SK-N-MC (cell line): ENCODE measurements at regions not wholly inside any gene's neighbourhood (a gene's known extent, or its start where the extent isn't known, plus 50 kb on each side); places are given as distances from the start of the nearest gene placed in this dataset.

Source experiments
- EZH2 ChIP-seq: fragments of 200-600 bp; sonication (generic); IDR thresholded peaks from one replicate; pipeline ENCODE4 v1.6.1; 2017; ENCODE audit warnings: antibody characterized with exemption
- FOXP2 ChIP-seq: optimal IDR thresholded peaks from 2 replicates; pipeline ENCODE3; 2011; ENCODE audit warnings: mild to moderate bottlenecking, moderate library complexity; ENCODE audit not compliant: insufficient read depth; ENCODE audit errors: extremely low read length, control extremely low read depth
- POLR2AphosphoS5 ChIP-seq: IDR thresholded peaks from 2 replicates; pipeline ENCODE4 v1.6.1; 2012; ENCODE audit warnings: mild to moderate bottlenecking, low read depth, low read length, borderline replicate concordance

DNA sequence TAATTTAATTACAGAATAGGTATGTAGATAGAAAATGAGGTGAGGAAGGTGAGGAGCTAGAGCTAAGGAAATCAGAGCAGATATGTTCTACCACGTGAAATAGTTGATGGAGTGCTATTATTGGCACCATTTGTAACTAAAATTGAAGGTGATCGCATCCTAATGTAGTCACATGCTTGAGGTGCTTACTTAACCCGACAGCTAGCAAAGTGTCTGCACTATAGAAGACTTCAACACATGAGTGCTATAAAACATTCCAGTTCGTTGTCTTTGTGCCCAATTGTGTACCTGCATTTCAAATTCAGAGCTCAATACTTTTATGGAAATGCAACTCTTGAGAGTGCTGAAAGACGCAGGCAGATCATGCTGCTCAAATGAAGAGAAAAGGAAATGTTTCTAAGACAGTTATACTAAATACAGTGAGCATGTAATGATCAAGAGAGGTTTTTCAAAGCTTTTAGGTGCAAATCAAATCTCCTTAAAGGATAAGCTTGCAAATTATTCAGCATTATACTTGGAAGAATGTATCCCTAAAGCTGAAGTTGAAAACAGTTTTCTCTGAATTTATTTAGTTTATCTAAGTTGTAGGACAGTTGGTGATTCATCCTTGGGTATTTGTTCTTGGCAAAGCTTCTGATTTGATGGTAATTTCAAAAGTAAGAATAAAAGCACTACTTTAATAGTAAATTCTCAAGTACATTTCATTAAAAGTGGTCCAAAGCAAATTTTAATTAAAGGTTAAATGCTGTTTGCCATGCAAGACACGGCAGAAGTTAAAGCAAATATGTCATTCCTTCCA, 223.9 kb upstream of the EPHA5 start:
- TF ChIP-seq POLR2AphosphoS5 (no peak), EZH2 (no peak), FOXP2 (no peak)
